PC-3 (cell line): ENCODE measurements at regions not wholly inside any gene's neighbourhood (a gene's known extent, or its start where the extent isn't known, plus 50 kb on each side); places are given as distances from the start of the nearest gene placed in this dataset.
A peak's percentile ranks its signal among the peaks of the same experiment; 100 is the strongest.

ENCODE experiments used
- ATAC-seq: fragments of 200-7000 bp; cut with Tn5 transposase; 2 replicates; pipeline ENCODE4 v1.9.1; 2020; ENCODE audit warnings: mild to moderate bottlenecking, moderate library complexity
- BruUV-seq: library from RNA; stranded (reverse); fragments of 400-500 nt; replicated peaks from 2 replicates; lab custom pipeline; 2021; lab: Mats Ljungman, UMichigan
- CTCF ChIA-PET: fragments of 300-600 bp; sonication (Branson Sonifier 250); formaldehyde crosslinking; loops from one replicate; lab custom pipeline; 2022; ENCODE audit warnings: antibody characterized with exemption; lab: Charles Lee
- POLR2A ChIA-PET: fragments of 300-600 bp; sonication (Branson Sonifier 250); formaldehyde crosslinking; loops from one replicate; lab custom pipeline; 2022; ENCODE audit warnings: antibody characterized with exemption; ENCODE audit not compliant: unreplicated experiment; lab: Charles Lee
- DNase-seq: peaks from one replicate; pipeline ENCODE4 v3.0.0-alpha.2; 2015
- H2AFZ ChIP-seq: fragments of 300-600 bp; sonication (generic); 2 replicates; pipeline ENCODE4 v1.6.0; 2016; ENCODE audit warnings: antibody characterized with exemption, low read length
- H3F3A ChIP-seq: fragments of 300-600 bp; sonication (generic); one replicate; pipeline ENCODE4 v1.6.0; 2017; ENCODE audit warnings: antibody characterized with exemption, low read length, control low read depth, mild to moderate bottlenecking; ENCODE audit not compliant: unreplicated experiment
- H3K27ac ChIP-seq: fragments of 300-600 bp; sonication (generic); 2 replicates; pipeline ENCODE4 v1.5.1; 2016; ENCODE audit warnings: mild to moderate bottlenecking, low read length
- H3K27me3 ChIP-seq: fragments of 300-600 bp; sonication (generic); 2 replicates; pipeline ENCODE4 v1.6.1; 2016; ENCODE audit warnings: low read length, mixed read lengths
- H3K36me3 ChIP-seq: fragments of 300-600 bp; sonication (generic); 2 replicates; pipeline ENCODE4 v1.6.1; 2016; ENCODE audit warnings: low read depth, mixed run types, low read length, mixed read lengths
- H3K4me1 ChIP-seq: fragments of 300-600 bp; sonication (generic); 2 replicates; pipeline ENCODE4 v1.5.1; 2016; ENCODE audit warnings: low read length; ENCODE audit not compliant: insufficient read depth
- H3K4me2 ChIP-seq: fragments of 300-600 bp; sonication (generic); 2 replicates; pipeline ENCODE4 v1.6.0; 2016; ENCODE audit warnings: low read length
- H3K4me3 ChIP-seq: fragments of 300-600 bp; sonication (generic); 2 replicates; pipeline ENCODE4 v1.5.1; 2016; ENCODE audit warnings: mild to moderate bottlenecking, low read length, mixed read lengths
- H3K79me2 ChIP-seq: fragments of 300-600 bp; sonication (generic); 2 replicates; pipeline ENCODE4 v1.6.1; 2017; ENCODE audit warnings: low read length, mixed read lengths
- H3K9ac ChIP-seq: fragments of 300-600 bp; sonication (generic); 2 replicates; pipeline ENCODE4 v1.6.0; 2016; ENCODE audit warnings: mild to moderate bottlenecking, low read length
- H3K9me2 ChIP-seq: fragments of 300-600 bp; sonication (generic); replicated peaks from 2 replicates; pipeline ENCODE4 v1.6.1; 2016; ENCODE audit warnings: mixed run types, low read length, mixed read lengths
- H3K9me3 ChIP-seq: fragments of 300-600 bp; sonication (generic); 2 replicates; pipeline ENCODE4 v1.6.1; 2016; ENCODE audit warnings: low read length, mixed read lengths
- H4K20me1 ChIP-seq: fragments of 300-600 bp; sonication (generic); 2 replicates; pipeline ENCODE4 v1.6.1; 2016; ENCODE audit warnings: low read length, mixed read lengths
- EZH2 ChIP-seq: fragments of 300-600 bp; sonication (generic); IDR thresholded peaks from one replicate; pipeline ENCODE4 v1.6.1; 2017; ENCODE audit warnings: antibody characterized with exemption, mild to moderate bottlenecking, low read length; ENCODE audit not compliant: unreplicated experiment
- EZH2phosphoT487 ChIP-seq: fragments of 300-600 bp; sonication (generic); IDR thresholded peaks from 2 replicates; pipeline ENCODE4 v1.6.1; 2018; ENCODE audit warnings: mild to moderate bottlenecking, antibody characterized with exemption, low read length, borderline replicate concordance
- intact Hi-C: fragments of 100-400 bp; cut with micrococcal nuclease; formaldehyde crosslinking; loops from 2 replicates; pipeline ENCODE4 v1.9.0; 2023
- TF ChIP-seq, protein P1 (sequence below): fragments of 300-600 bp; sonication (generic); conservative IDR thresholded peaks from 2 replicates; pipeline ENCODE4 v1.5.1; 2017; ENCODE audit warnings: antibody characterized with exemption, low read depth, mild to moderate bottlenecking, low read length

- ChIA-PET CTCF (no interaction called here), POLR2A (no interaction called here)
- Histone ChIP-seq H4K20me1 (no peaks in the 10 kb centered on the region), H3K9me3 (no peaks in the 10 kb centered on the region), H3K36me3 (no peaks in the 10 kb centered on the region; the same call in 1 of the 2 replicates), H3K9me2 (no peaks in the 10 kb centered on the region), H3F3A (peaks cover 3% of the 10 kb centered on the region), H2AFZ (no peak overlapping the region), H3K4me1 (peaks cover 13% of the 10 kb centered on the region), H3K27me3 (no peaks in the 10 kb centered on the region), H3K4me3 (no peak overlapping the region), H3K9ac (no peak overlapping the region), H3K79me2 (no peaks in the 10 kb centered on the region), H3K4me2 (no peak overlapping the region), H3K27ac (no peak overlapping the region)
- BruUV-seq = no TSS peak
- ATAC-seq = peak; percentile 63
- intact Hi-C loops = no loop called here
- TF ChIP-seq, protein P1, sequence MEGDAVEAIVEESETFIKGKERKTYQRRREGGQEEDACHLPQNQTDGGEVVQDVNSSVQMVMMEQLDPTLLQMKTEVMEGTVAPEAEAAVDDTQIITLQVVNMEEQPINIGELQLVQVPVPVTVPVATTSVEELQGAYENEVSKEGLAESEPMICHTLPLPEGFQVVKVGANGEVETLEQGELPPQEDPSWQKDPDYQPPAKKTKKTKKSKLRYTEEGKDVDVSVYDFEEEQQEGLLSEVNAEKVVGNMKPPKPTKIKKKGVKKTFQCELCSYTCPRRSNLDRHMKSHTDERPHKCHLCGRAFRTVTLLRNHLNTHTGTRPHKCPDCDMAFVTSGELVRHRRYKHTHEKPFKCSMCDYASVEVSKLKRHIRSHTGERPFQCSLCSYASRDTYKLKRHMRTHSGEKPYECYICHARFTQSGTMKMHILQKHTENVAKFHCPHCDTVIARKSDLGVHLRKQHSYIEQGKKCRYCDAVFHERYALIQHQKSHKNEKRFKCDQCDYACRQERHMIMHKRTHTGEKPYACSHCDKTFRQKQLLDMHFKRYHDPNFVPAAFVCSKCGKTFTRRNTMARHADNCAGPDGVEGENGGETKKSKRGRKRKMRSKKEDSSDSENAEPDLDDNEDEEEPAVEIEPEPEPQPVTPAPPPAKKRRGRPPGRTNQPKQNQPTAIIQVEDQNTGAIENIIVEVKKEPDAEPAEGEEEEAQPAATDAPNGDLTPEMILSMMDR = no peak
- no peak for TF ChIP-seq EZH2phosphoT487
- TF ChIP-seq EZH2 = no peak
- DNase-seq = peak; percentile 60
Measured at GRCh38 chr10:28072573-28072972, 73.7 kb upstream of the ODAD2 start.

DNA sequence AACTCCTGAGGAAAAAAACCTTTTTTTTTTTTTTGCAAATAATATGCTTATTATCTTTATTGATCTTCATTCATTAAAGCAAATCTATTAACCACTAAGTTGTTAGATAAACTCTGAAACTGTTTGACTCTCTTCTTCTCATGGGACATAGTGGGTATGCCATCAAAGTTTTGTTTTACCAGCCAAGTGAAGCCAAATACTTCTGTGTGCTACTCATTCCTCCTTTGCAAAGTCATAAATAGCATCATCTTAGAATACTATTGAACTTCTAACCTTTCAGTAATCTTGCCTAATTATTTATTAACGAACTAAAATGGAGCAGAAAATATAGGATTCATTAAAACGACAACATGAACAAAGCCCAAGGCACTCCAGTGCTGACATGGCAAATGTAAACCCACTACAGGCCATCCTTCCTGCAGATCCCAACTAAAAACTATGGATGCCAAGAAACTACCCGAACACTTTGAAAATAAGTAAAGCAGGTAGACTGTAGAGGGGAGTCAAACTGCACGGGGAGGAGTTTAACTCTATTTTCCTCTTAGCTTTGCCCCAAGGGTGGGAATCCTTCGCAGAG is 61.2 kb upstream of the ODAD2 start:
- Histone ChIP-seq H3K79me2 (no peaks in the 10 kb centered on the region), H4K20me1 (no peaks in the 10 kb centered on the region), H3F3A (peaks cover 2% of the 10 kb centered on the region), H3K27me3 (no peaks in the 10 kb centered on the region), H3K4me2 (no peak overlapping the region), H3K4me3 (no peak overlapping the region), H3K36me3 (no peaks in the 10 kb centered on the region), H3K9me2 (no peaks in the 10 kb centered on the region), H3K9me3 (no peaks in the 10 kb centered on the region), H3K27ac (no peak overlapping the region), H3K9ac (no peak overlapping the region), H2AFZ (no peak overlapping the region), H3K4me1 (peaks cover 6% of the 10 kb centered on the region)
- TF ChIP-seq, protein P1 = no peak
- no peak for TF ChIP-seq EZH2
- TF ChIP-seq EZH2phosphoT487 = no peak
- ChIA-PET POLR2A (no interaction called here), CTCF (no interaction called here)
- no peak for DNase-seq
- no peak for ATAC-seq
- intact Hi-C loops = no loop called here
- BruUV-seq = no TSS peak

DNA sequence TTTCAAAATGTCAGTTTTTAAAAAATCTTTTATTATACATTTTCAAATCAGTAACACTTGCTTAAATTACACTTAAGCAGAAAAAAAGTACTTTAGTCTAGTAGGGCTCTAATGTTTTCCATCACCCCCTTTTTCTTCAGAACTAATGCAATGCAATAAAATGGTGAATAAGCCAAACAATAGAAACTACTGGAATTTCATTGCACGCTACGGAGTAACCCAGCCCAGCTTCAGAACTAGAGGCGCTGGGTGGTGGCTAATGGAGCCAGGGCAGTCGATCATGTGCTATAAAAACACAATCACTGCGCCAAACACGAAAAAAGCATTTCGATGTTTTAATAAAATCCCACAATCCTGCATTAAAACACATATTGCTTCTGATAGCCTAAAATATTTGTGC is 59.9 kb upstream of the ODAD2 start:
- ATAC-seq (no peak), DNase-seq (no peak)
- H3K4me3 ChIP-seq = no peak overlapping the region
- H3K27ac ChIP-seq = no peak overlapping the region
- H3F3A ChIP-seq = peaks cover 13% of the 10 kb centered on the region
- peaks cover 17% of the 10 kb centered on the region for H3K4me1 ChIP-seq
- no peaks in the 10 kb centered on the region for H3K9me2 ChIP-seq
- no peak overlapping the region for H3K9ac ChIP-seq
- intact Hi-C loops = no loop called here
- no peaks in the 10 kb centered on the region for H4K20me1 ChIP-seq
- H3K9me3 ChIP-seq = no peaks in the 10 kb centered on the region
- POLR2A ChIA-PET = no interaction called here
- TF ChIP-seq EZH2phosphoT487 (no peak), EZH2 (no peak)
- TF ChIP-seq, protein P1 = no peak
- no TSS peak for BruUV-seq
- CTCF ChIA-PET = no interaction called here
- no peaks in the 10 kb centered on the region for H3K79me2 ChIP-seq
- H3K4me2 ChIP-seq = no peak overlapping the region
- no peaks in the 10 kb centered on the region for H3K27me3 ChIP-seq
- H3K36me3 ChIP-seq = no peaks in the 10 kb centered on the region
- H2AFZ ChIP-seq = no peak overlapping the region
